ENCODE measurements at regions not wholly inside any gene's neighbourhood (a gene's known extent, or its start where the extent isn't known, plus 50 kb on each side); places are given as distances from the start of the nearest gene placed in this dataset.

DNA sequence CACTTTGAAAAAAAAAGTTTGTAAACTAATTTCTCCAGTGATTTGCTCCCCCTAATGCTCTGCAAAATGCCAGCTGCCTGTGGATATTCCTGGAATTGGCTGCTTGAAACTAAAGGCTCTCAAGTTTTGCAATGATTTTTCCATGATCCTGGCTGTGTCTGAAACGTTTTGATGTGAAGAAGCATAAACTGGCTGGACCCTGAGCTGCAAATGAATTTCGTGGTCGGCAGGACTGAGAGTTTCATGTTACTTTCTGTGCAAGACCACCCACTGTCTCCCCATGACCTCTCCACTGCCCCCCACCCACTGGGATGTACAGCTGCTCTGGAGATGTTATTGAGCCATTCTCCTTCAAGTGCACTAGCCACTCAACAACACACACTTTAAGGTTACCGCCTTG, 171.3 kb upstream of the SSTR4 start:
- TF ChIP-seq POLR2A (IDR thresholded peaks at IDR 0.05): no peak
- TF ChIP-seq, protein P1, sequence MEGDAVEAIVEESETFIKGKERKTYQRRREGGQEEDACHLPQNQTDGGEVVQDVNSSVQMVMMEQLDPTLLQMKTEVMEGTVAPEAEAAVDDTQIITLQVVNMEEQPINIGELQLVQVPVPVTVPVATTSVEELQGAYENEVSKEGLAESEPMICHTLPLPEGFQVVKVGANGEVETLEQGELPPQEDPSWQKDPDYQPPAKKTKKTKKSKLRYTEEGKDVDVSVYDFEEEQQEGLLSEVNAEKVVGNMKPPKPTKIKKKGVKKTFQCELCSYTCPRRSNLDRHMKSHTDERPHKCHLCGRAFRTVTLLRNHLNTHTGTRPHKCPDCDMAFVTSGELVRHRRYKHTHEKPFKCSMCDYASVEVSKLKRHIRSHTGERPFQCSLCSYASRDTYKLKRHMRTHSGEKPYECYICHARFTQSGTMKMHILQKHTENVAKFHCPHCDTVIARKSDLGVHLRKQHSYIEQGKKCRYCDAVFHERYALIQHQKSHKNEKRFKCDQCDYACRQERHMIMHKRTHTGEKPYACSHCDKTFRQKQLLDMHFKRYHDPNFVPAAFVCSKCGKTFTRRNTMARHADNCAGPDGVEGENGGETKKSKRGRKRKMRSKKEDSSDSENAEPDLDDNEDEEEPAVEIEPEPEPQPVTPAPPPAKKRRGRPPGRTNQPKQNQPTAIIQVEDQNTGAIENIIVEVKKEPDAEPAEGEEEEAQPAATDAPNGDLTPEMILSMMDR (IDR thresholded peaks at IDR 0.05 in 8 of 11, conservative IDR thresholded peaks at IDR 0.05 in 3 of 11): no peak
